Ishikawa (cell line): ENCODE measurements at regions not wholly inside any gene's neighbourhood (a gene's known extent, or its start where the extent isn't known, plus 50 kb on each side); places are given as distances from the start of the nearest gene placed in this dataset.

Experiments used
- CEBPB ChIP-seq: IDR thresholded peaks from 2 replicates; pipeline ENCODE4 v1.6.1; 2012
- CREB1 ChIP-seq: IDR thresholded peaks from 2 replicates; pipeline ENCODE4 v1.6.1; 2012; ENCODE audit warnings: low read depth
- EGR1 ChIP-seq: IDR thresholded peaks from 2 replicates; pipeline ENCODE4 v1.6.1; 2012
- EP300 ChIP-seq: IDR thresholded peaks from 2 replicates; pipeline ENCODE4 v1.6.1; 2012; ENCODE audit warnings: borderline replicate concordance
- FOXM1 ChIP-seq: IDR thresholded peaks from 2 replicates; pipeline ENCODE4 v1.6.1; 2012; ENCODE audit warnings: low read depth, borderline replicate concordance
- NFIC ChIP-seq: IDR thresholded peaks from 2 replicates; pipeline ENCODE4 v1.6.1; 2012
- RAD21 ChIP-seq: IDR thresholded peaks from 2 replicates; pipeline ENCODE4 v1.6.1; 2012; ENCODE audit warnings: low read depth
- TAF1 ChIP-seq: IDR thresholded peaks from 2 replicates; pipeline ENCODE4 v1.6.1; 2012; ENCODE audit warnings: low read depth, mild to moderate bottlenecking
- TCF12 ChIP-seq: IDR thresholded peaks from 2 replicates; pipeline ENCODE4 v1.6.1; 2012; ENCODE audit warnings: low read depth
- TEAD4 ChIP-seq: IDR thresholded peaks from 2 replicates; pipeline ENCODE4 v1.6.1; 2012
- YY1 ChIP-seq: IDR thresholded peaks from 2 replicates; pipeline ENCODE4 v1.6.1; 2012; ENCODE audit warnings: low read depth
- ZBTB7A ChIP-seq: IDR thresholded peaks from 2 replicates; pipeline ENCODE4 v1.6.1; 2012; ENCODE audit warnings: low read depth
- TF ChIP-seq, protein P1 (sequence below): IDR thresholded peaks from 2 replicates; pipeline ENCODE4 v1.6.1; 2012
- TF ChIP-seq, protein P2 (sequence below): IDR thresholded peaks from 2 replicates; pipeline ENCODE4 v1.6.1; 2012
- TF ChIP-seq, protein P3 (sequence below): IDR thresholded peaks from 2 replicates; pipeline ENCODE4 v1.6.1; 2012; ENCODE audit warnings: low read depth, mild to moderate bottlenecking

DNA sequence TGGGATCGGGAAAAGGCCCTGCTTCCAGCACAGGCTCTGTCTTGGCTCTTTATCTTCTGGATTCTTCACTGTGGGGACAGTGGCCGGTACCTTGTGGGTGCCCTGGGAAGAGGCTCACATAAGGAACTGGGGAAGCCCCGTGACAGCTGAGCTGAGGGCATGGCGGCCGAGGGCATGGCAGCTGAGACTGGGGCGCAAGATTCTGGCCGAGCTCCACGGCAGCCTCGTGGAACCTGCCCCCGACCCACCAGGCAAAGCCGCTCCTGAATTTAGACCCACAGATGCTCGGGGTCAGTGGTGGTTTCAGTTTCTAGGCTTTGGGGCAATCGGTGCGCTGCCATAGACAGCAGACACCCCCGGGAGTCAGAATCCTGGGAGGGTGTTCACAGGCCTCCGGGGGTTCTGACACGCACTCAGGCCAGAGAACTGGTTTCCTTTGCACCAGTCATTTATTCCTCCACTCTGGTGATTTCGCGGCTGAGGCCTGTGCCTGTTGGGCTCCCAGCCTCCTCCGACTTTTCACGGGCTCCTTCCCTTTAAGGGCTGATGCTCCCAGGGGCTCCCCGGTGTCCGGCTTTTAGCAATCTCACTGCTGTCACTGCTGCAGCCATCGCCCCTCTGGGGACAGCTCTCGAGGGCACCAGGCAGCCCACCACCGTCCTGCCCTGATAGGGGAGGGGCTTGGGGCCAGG, 117.6 kb downstream of the TEX29 start:
- TF ChIP-seq CEBPB, result no peak
- TF ChIP-seq, protein P1, sequence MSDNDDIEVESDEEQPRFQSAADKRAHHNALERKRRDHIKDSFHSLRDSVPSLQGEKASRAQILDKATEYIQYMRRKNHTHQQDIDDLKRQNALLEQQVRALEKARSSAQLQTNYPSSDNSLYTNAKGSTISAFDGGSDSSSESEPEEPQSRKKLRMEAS, result no peak
- no peak for TF ChIP-seq EP300
- TF ChIP-seq TCF12, result no peak
- TF ChIP-seq FOXM1, result no peak
- TF ChIP-seq CREB1, result no peak
- no peak for TF ChIP-seq TAF1
- no peak for TF ChIP-seq RAD21
- no peak for TF ChIP-seq ZBTB7A
- no peak for TF ChIP-seq YY1
- TF ChIP-seq, protein P2, sequence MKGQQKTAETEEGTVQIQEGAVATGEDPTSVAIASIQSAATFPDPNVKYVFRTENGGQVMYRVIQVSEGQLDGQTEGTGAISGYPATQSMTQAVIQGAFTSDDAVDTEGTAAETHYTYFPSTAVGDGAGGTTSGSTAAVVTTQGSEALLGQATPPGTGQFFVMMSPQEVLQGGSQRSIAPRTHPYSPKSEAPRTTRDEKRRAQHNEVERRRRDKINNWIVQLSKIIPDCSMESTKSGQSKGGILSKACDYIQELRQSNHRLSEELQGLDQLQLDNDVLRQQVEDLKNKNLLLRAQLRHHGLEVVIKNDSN, result no peak
- TF ChIP-seq EGR1, result no peak
- TF ChIP-seq, protein P3, sequence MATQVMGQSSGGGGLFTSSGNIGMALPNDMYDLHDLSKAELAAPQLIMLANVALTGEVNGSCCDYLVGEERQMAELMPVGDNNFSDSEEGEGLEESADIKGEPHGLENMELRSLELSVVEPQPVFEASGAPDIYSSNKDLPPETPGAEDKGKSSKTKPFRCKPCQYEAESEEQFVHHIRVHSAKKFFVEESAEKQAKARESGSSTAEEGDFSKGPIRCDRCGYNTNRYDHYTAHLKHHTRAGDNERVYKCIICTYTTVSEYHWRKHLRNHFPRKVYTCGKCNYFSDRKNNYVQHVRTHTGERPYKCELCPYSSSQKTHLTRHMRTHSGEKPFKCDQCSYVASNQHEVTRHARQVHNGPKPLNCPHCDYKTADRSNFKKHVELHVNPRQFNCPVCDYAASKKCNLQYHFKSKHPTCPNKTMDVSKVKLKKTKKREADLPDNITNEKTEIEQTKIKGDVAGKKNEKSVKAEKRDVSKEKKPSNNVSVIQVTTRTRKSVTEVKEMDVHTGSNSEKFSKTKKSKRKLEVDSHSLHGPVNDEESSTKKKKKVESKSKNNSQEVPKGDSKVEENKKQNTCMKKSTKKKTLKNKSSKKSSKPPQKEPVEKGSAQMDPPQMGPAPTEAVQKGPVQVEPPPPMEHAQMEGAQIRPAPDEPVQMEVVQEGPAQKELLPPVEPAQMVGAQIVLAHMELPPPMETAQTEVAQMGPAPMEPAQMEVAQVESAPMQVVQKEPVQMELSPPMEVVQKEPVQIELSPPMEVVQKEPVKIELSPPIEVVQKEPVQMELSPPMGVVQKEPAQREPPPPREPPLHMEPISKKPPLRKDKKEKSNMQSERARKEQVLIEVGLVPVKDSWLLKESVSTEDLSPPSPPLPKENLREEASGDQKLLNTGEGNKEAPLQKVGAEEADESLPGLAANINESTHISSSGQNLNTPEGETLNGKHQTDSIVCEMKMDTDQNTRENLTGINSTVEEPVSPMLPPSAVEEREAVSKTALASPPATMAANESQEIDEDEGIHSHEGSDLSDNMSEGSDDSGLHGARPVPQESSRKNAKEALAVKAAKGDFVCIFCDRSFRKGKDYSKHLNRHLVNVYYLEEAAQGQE, result no peak
- no peak for TF ChIP-seq NFIC
- no peak for TF ChIP-seq TEAD4

DNA sequence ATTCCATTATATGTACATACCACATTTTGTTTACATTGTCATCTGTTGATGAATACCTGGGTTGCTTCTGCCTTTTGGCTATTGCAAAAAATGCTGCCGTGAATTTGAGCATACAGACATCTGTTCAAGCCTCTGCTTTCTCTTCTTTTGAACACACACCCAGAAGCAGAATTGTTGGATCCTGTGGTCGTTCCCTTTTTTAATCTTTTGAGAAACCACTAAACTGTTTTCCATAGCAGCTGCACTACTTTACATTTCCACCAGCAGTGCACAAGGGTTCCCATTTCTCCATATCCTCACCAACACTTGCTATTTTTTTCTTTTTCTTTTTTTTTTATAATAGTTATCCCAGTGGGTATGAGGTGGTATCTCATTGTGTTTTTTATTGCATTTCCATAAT, 123.5 kb downstream of the TEX29 start:
- TF ChIP-seq, protein P1, result no peak
- TF ChIP-seq TCF12 (no peak), ZBTB7A (no peak), CEBPB (no peak), CREB1 (no peak), RAD21 (no peak), FOXM1 (no peak), NFIC (no peak), EP300 (no peak), YY1 (no peak)
- TF ChIP-seq, protein P3, result no peak

DNA sequence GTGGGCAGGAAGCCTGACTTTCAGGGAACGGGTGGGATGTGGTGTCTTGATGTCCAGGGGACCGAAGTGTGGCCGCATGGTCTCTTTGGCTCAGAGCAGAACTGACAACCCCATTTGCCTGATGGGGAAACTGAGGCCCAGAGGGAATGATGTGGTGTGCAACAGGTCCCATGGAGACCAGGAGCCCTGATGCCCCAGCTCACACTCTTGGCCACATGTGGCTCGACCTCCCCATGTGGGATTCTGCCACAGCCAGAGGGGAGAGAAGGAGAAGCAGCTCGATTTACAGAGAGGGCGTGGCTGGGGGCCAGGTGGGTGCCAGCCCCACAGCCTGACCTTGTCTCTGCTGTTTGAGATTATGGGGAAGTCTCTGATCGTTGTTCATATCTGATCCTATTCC, 128.1 kb downstream of the TEX29 start:
- TF ChIP-seq NFIC (no peak), TCF12 (no peak), ZBTB7A (no peak), TAF1 (no peak), CEBPB (no peak), YY1 (no peak)

DNA sequence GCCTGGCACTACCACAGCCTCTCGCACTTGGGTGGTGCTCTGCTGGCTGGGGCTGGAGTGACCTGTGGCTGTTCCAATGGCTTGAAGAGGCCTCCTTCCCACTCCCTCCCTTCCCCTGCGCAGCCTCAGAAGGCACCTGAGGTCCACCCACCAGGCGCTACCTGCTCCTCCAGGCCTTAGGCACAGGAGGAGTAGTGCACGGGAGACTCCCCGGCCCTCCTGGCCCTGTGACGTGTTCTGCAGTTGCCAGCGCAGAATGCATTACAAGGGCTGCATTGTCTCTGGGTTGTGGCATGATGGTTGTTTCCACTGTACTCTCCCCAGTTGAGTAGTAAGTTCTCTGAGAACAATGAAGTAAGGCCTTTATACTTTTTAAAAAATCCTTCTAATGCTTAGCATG, 128.6 kb downstream of the TEX29 start:
- TF ChIP-seq FOXM1 (no peak), NFIC (no peak), TEAD4 (no peak), TAF1 (no peak), CREB1 (no peak), ZBTB7A (no peak), CEBPB (no peak), YY1 (no peak), RAD21 (no peak), EP300 (no peak), TCF12 (no peak), EGR1 (no peak)
- TF ChIP-seq, protein P3, result no peak
- TF ChIP-seq, protein P1, result no peak
- TF ChIP-seq, protein P2, result no peak
